ENCODE measurements at regions not wholly inside any gene's neighbourhood (a gene's known extent, or its start where the extent isn't known, plus 50 kb on each side); places are given as distances from the start of the nearest gene placed in this dataset.

GRCh38 chr10:109474261-109474660, 449.1 kb downstream of the XPNPEP1 start:
- no peak overlapping the region for H3K27ac ChIP-seq
- TF ChIP-seq CTCF (IDR thresholded peaks at IDR 0.05), result no peak
- TF ChIP-seq EP300 (IDR thresholded peaks at IDR 0.05), result no peak
- no peak for TF ChIP-seq POLR2A (IDR thresholded peaks at IDR 0.05)

GRCh38 chr10:109467551-109467950, 455.8 kb downstream of the XPNPEP1 start:
- Histone ChIP-seq H3K36me3 (no peaks in the 10 kb centered on the region), H3K9me3 (peaks cover 0 to 3% (median 0%) of the 10 kb centered on the region in 4 donors), H3K4me1 (no peaks in the 10 kb centered on the region), H3K27me3 (no peaks in the 10 kb centered on the region), H3K27ac (no peak overlapping the region), H3K4me3 (no peak overlapping the region)
- WGBS, 2 donors, result 62 to 67% methylated on average over 2 of the region's 2 CpGs
- DNase-seq (ENCODE audit: low spot score in 2 of 2), result no peak
- TF ChIP-seq CTCF (IDR thresholded peaks at IDR 0.05) (no peak), POLR2A (IDR thresholded peaks at IDR 0.05) (no peak), EP300 (IDR thresholded peaks at IDR 0.05) (no peak)

More at GRCh38 chr10:109474261-109474660, 449.1 kb downstream of the XPNPEP1 start:
- Histone ChIP-seq H3K36me3 (no peaks in the 10 kb centered on the region), H3K27me3 (no peaks in the 10 kb centered on the region), H3K4me3 (no peak overlapping the region), H3K9me3 (no peaks in the 10 kb centered on the region), H3K4me1 (no peaks in the 10 kb centered on the region)
- WGBS, 2 donors, result 52 to 53% methylated on average over 4 of the region's 4 CpGs
- no peak for DNase-seq (ENCODE audit: low spot score in 2 of 2)

GRCh38 chr10:109464949-109465348, 458.4 kb downstream of the XPNPEP1 start:
- WGBS, 2 donors, result 83 to 84% methylated on average over 3 of the region's 3 CpGs
- no peak for TF ChIP-seq POLR2A (IDR thresholded peaks at IDR 0.05)
- no peak for TF ChIP-seq CTCF (IDR thresholded peaks at IDR 0.05)
- TF ChIP-seq EP300 (IDR thresholded peaks at IDR 0.05), result no peak
- H3K27me3 ChIP-seq, result no peaks in the 10 kb centered on the region
- no peak for DNase-seq (ENCODE audit: low spot score in 2 of 2)
- no peak overlapping the region for H3K4me3 ChIP-seq
- H3K9me3 ChIP-seq, result peaks cover 0 to 3% (median 0%) of the 10 kb centered on the region in 4 donors
- H3K27ac ChIP-seq, result no peak overlapping the region
- no peaks in the 10 kb centered on the region for H3K4me1 ChIP-seq
- H3K36me3 ChIP-seq, result no peaks in the 10 kb centered on the region

GRCh38 chr10:109457302-109457638, 466.0 kb downstream of the XPNPEP1 start:
- Histone ChIP-seq H3K27me3 (peaks cover 0 to 34% of the 10 kb centered on the region in 2 donors), H3K27ac (no peak overlapping the region), H3K36me3 (no peaks in the 10 kb centered on the region), H3K4me3 (peak overlapping the region in 1 of 4 donors; percentile 33), H3K9me3 (peaks cover 0 to 13% (median 2%) of the 10 kb centered on the region in 4 donors), H3K4me1 (peaks cover 0 to 9% (median 0%) of the 10 kb centered on the region in 4 donors)
- 7% methylated on average over 9 of the region's 9 CpGs for WGBS, 2 donors
- DNase-seq (ENCODE audit: low spot score in 2 of 2), result no peak
- TF ChIP-seq EP300 (IDR thresholded peaks at IDR 0.05) (no peak), CTCF (IDR thresholded peaks at IDR 0.05) (no peak), POLR2A (IDR thresholded peaks at IDR 0.05) (no peak)

- Histone ChIP-seq H3K27me3 (peaks cover 0 to 34% of the 10 kb centered on the region in 2 donors), H3K9me3 (peaks cover 0 to 13% (median 2%) of the 10 kb centered on the region in 4 donors), H3K4me1 (peaks cover 0 to 9% (median 0%) of the 10 kb centered on the region in 4 donors), H3K4me3 (peak overlapping the region in 1 of 4 donors; percentile 33), H3K36me3 (no peaks in the 10 kb centered on the region), H3K27ac (no peak overlapping the region)
- 1 to 4% methylated on average over 14 to 44 of the region's 59 CpGs for WGBS, 2 donors
- TF ChIP-seq EP300 (IDR thresholded peaks at IDR 0.05), result no peak
- TF ChIP-seq CTCF (IDR thresholded peaks at IDR 0.05), result no peak
- no peak for TF ChIP-seq POLR2A (IDR thresholded peaks at IDR 0.05)
- DNase-seq (ENCODE audit: low spot score in 2 of 2), result no peak
Measured at GRCh38 chr10:109456566-109457301, 466.6 kb downstream of the XPNPEP1 start.

Measured in tibial nerve (tissue), 4 donors.